WTC11 (cell line): ENCODE measurements at regions not wholly inside any gene's neighbourhood (a gene's known extent, or its start where the extent isn't known, plus 50 kb on each side); places are given as distances from the start of the nearest gene placed in this dataset.
"Not testable (repeated sequence)": the region's sequence is repeated elsewhere in the genome, so short reads cannot be mapped to it uniquely, and the experiment has no call there.

Experiments used
- ATAC-seq: fragments of 200-7000 bp; cut with Tn5 transposase; 2 replicates; pipeline ENCODE4 v1.10.0; 2021; ENCODE audit warnings: mild to moderate bottlenecking, moderate library complexity
- CTCF ChIA-PET: fragments of 300-600 bp; sonication (Branson Sonifier 250); formaldehyde crosslinking; loops from one replicate; lab custom pipeline; 2021; ENCODE audit warnings: antibody characterized with exemption; lab: Charles Lee
- POLR2A ChIA-PET: fragments of 350-600 bp; sonication (Branson Sonifier 250); formaldehyde crosslinking; loops from one replicate; lab custom pipeline; 2021; ENCODE audit warnings: antibody characterized with exemption; lab: Charles Lee
- DNase-seq: peaks from one replicate; pipeline ENCODE4 v3.0.0; 2021; ENCODE audit warnings: low spot score
- H3K27ac Mint-ChIP-seq: 2 replicates; pipeline ENCODE4 v1.8.0; 2021; ENCODE audit warnings: mixed read lengths
- H3K27me3 Mint-ChIP-seq: 2 replicates; pipeline ENCODE4 v1.8.0; 2021; ENCODE audit warnings: low read depth, mild to moderate bottlenecking, moderate library complexity, mixed read lengths
- H3K36me3 Mint-ChIP-seq: 2 replicates; pipeline ENCODE4 v1.8.0; 2021; ENCODE audit warnings: mixed read lengths
- H3K4me1 Mint-ChIP-seq: 2 replicates; pipeline ENCODE4 v1.8.0; 2022; ENCODE audit warnings: mixed read lengths
- H3K4me3 Mint-ChIP-seq: 2 replicates; pipeline ENCODE4 v1.8.0; 2021; ENCODE audit warnings: mild to moderate bottlenecking, moderate library complexity, mixed read lengths
- H3K9me3 Mint-ChIP-seq: 2 replicates; pipeline ENCODE4 v1.8.0; 2021; ENCODE audit warnings: mixed read lengths
- AR ChIP-seq: fragments of 250-450 bp; sonication (Bioruptor Pico); IDR thresholded peaks from 2 replicates; pipeline ENCODE4 v1.9.0; 2021; ENCODE audit warnings: mild to moderate bottlenecking
- ATF3 ChIP-seq: sonication (generic); formaldehyde crosslinking; conservative IDR thresholded peaks from 2 replicates; pipeline ENCODE4 v1.8.1; 2022; ENCODE audit warnings: mild to moderate bottlenecking, missing genetic modification reagents
- ATF6 ChIP-seq: sonication (generic); formaldehyde crosslinking; IDR thresholded peaks from 2 replicates; pipeline ENCODE4 v1.8.1; 2023; ENCODE audit warnings: mild to moderate bottlenecking, missing genetic modification reagents
- E2F1 ChIP-seq: sonication (generic); formaldehyde crosslinking; IDR thresholded peaks from 2 replicates; pipeline ENCODE4 v1.8.0; 2022; ENCODE audit warnings: mild to moderate bottlenecking, missing genetic modification reagents
- ERG ChIP-seq: fragments of 250-450 bp; sonication (Bioruptor Pico); IDR thresholded peaks from 2 replicates; pipeline ENCODE4 v1.8.0; 2021; ENCODE audit warnings: mild to moderate bottlenecking
- ESRRA ChIP-seq: sonication (generic); formaldehyde crosslinking; IDR thresholded peaks from 2 replicates; pipeline ENCODE4 v1.8.1; 2022; ENCODE audit warnings: mild to moderate bottlenecking, missing genetic modification reagents, borderline replicate concordance
- ETV6 ChIP-seq: sonication (generic); formaldehyde crosslinking; IDR thresholded peaks from 2 replicates; pipeline ENCODE4 v1.8.1; 2022; ENCODE audit warnings: mild to moderate bottlenecking, missing genetic modification reagents
- HMGA2 ChIP-seq: fragments of 250-450 bp; sonication (Bioruptor Pico); IDR thresholded peaks from 2 replicates; pipeline ENCODE4 v1.4.0; 2021; ENCODE audit warnings: mild to moderate bottlenecking, moderate library complexity
- HMGXB4 ChIP-seq: sonication (generic); formaldehyde crosslinking; IDR thresholded peaks from 2 replicates; pipeline ENCODE4 v1.8.1; 2023; ENCODE audit warnings: mild to moderate bottlenecking, moderate library complexity, missing genetic modification reagents
- JUN ChIP-seq: sonication (generic); formaldehyde crosslinking; IDR thresholded peaks from 2 replicates; pipeline ENCODE4 v1.8.0; 2023; ENCODE audit warnings: mild to moderate bottlenecking, missing genetic modification reagents
- MYBL2 ChIP-seq: sonication (generic); formaldehyde crosslinking; IDR thresholded peaks from 2 replicates; pipeline ENCODE4 v1.8.1; 2023; ENCODE audit warnings: mild to moderate bottlenecking, moderate library complexity, missing genetic modification reagents
- NFATC4 ChIP-seq: fragments of 250-450 bp; sonication (Bioruptor Pico); IDR thresholded peaks from 2 replicates; pipeline ENCODE4 v1.9.0; 2021; ENCODE audit warnings: mild to moderate bottlenecking
- NR3C1 ChIP-seq: sonication (generic); formaldehyde crosslinking; conservative IDR thresholded peaks from 2 replicates; pipeline ENCODE4 v1.8.1; 2023; ENCODE audit warnings: low read depth, mild to moderate bottlenecking, missing genetic modification reagents
- PRDM15 ChIP-seq: sonication (generic); formaldehyde crosslinking; IDR thresholded peaks from 2 replicates; pipeline ENCODE4 v1.8.0; 2022; ENCODE audit warnings: missing genetic modification reagents
- STAT6 ChIP-seq: sonication (generic); formaldehyde crosslinking; conservative IDR thresholded peaks from 2 replicates; pipeline ENCODE4 v1.8.1; 2023; ENCODE audit warnings: mild to moderate bottlenecking, low read depth, missing genetic modification reagents, moderate library complexity
- ZNF416 ChIP-seq: fragments of 250-450 bp; sonication (Bioruptor Pico); IDR thresholded peaks from 2 replicates; pipeline ENCODE4 v1.9.0; 2021; ENCODE audit warnings: mild to moderate bottlenecking, inconsistent platforms
- ZNF671 ChIP-seq: fragments of 250-450 bp; sonication (Bioruptor Pico); IDR thresholded peaks from 2 replicates; pipeline ENCODE4 v1.8.0; 2021; ENCODE audit warnings: mild to moderate bottlenecking

- TF ChIP-seq PRDM15 (CRISPR knock-in tag) (no peak), ZNF416 (CRISPR knock-in tag) (no peak)
Observed at GRCh38 chr3:134729649-134730048, 65.4 kb upstream of the EPHB1 start (continued).

GRCh38 chr3:134737516-134737915 lies 57.5 kb upstream of the EPHB1 start:
- no peaks in the 10 kb centered on the region for H3K4me1 Mint-ChIP-seq
- POLR2A ChIA-PET: no interaction called here
- H3K9me3 Mint-ChIP-seq: no peaks in the 10 kb centered on the region; the same call in 1 of the 2 replicates
- CTCF ChIA-PET: no interaction called here
- no peak overlapping the region for H3K27ac Mint-ChIP-seq
- no peak for DNase-seq
- no peak overlapping the region for H3K4me3 Mint-ChIP-seq
- TF ChIP-seq ATF3 (CRISPR knock-in tag) (no peak), HMGXB4 (CRISPR knock-in tag) (no peak), ETV6 (no peak), ESRRA (CRISPR knock-in tag) (no peak), JUN (CRISPR knock-in tag) (no peak), NR3C1 (CRISPR knock-in tag) (no peak), ZNF671 (CRISPR knock-in tag) (no peak), E2F1 (CRISPR knock-in tag) (no peak), ATF6 (no peak), NFATC4 (CRISPR knock-in tag) (no peak), HMGA2 (no peak), ERG (CRISPR knock-in tag) (no peak), AR (no peak), MYBL2 (CRISPR knock-in tag) (no peak), STAT6 (CRISPR knock-in tag) (no peak)
- H3K27me3 Mint-ChIP-seq: no peaks in the 10 kb centered on the region; the same call in 1 of the 2 replicates
- no peak for ATAC-seq
- H3K36me3 Mint-ChIP-seq: no peaks in the 10 kb centered on the region

- DNase-seq, POLR2A ChIA-PET, H3K4me1 Mint-ChIP-seq, H3K4me3 Mint-ChIP-seq, ATAC-seq, H3K36me3 Mint-ChIP-seq, H3K27ac Mint-ChIP-seq, H3K27me3 Mint-ChIP-seq, H3K9me3 Mint-ChIP-seq: not testable (repeated sequence)
- CTCF ChIA-PET: interaction anchor here (1.7 kb wide), 1 partner anchor 15 kb away, joined by 4 read pairs; no protein-coding TSS in a partner anchor
Observed at GRCh38 chr3:134740077-134740476, 55.0 kb upstream of the EPHB1 start.
